ENCODE measurements at regions not wholly inside any gene's neighbourhood (a gene's known extent, or its start where the extent isn't known, plus 50 kb on each side); places are given as distances from the start of the nearest gene placed in this dataset.

GRCh38 chr1:222106377-222106776, 364.5 kb upstream of the DUSP10 start:
- no peak for TF ChIP-seq ZFX (IDR thresholded peaks at IDR 0.05)
- TF ChIP-seq CTCF (conservative IDR thresholded peaks at IDR 0.05) = no peak
- H3K27ac ChIP-seq = no peak overlapping the region

- H3K27ac ChIP-seq = no peak overlapping the region
- TF ChIP-seq CTCF (conservative IDR thresholded peaks at IDR 0.05) = no peak
- TF ChIP-seq ZFX (IDR thresholded peaks at IDR 0.05) = no peak
Measured at GRCh38 chr1:222105861-222106260, 364.0 kb upstream of the DUSP10 start.

- TF ChIP-seq CTCF (conservative IDR thresholded peaks at IDR 0.05) (no peak), ZFX (IDR thresholded peaks at IDR 0.05) (no peak)
- no peak overlapping the region for H3K27ac ChIP-seq
Measured at GRCh38 chr1:222105393-222105737, 363.5 kb upstream of the DUSP10 start.

GRCh38 chr1:222104694-222105392, 363.0 kb upstream of the DUSP10 start:
- no peak overlapping the region for H3K27ac ChIP-seq
- TF ChIP-seq ZFX (IDR thresholded peaks at IDR 0.05) (no peak), CTCF (conservative IDR thresholded peaks at IDR 0.05) (no peak)

GRCh38 chr1:222104097-222104496, 362.2 kb upstream of the DUSP10 start:
- TF ChIP-seq CTCF (conservative IDR thresholded peaks at IDR 0.05) (no peak), ZFX (IDR thresholded peaks at IDR 0.05) (no peak)
- no peak overlapping the region for H3K27ac ChIP-seq

- no peak overlapping the region for H3K27ac ChIP-seq
- TF ChIP-seq CTCF (conservative IDR thresholded peaks at IDR 0.05) = no peak
- no peak for TF ChIP-seq ZFX (IDR thresholded peaks at IDR 0.05)
Measured at GRCh38 chr1:222099746-222100145, 357.9 kb upstream of the DUSP10 start.

- TF ChIP-seq CTCF (conservative IDR thresholded peaks at IDR 0.05) (no peak), ZFX (IDR thresholded peaks at IDR 0.05) (no peak)
- no peak overlapping the region for H3K27ac ChIP-seq
Measured at GRCh38 chr1:222098404-222098803, 356.5 kb upstream of the DUSP10 start.

Measured in C4-2B (cell line).